BE2C (cell line): ENCODE measurements at regions not wholly inside any gene's neighbourhood (a gene's known extent, or its start where the extent isn't known, plus 50 kb on each side); places are given as distances from the start of the nearest gene placed in this dataset.
"Not testable (repeated sequence)": the region's sequence is repeated elsewhere in the genome, so short reads cannot be mapped to it uniquely, and the experiment has no call there.

ENCODE experiments used
- DNase-seq: peaks from one replicate; pipeline ENCODE4 v3.0.0-alpha.2; 2020
- H3K27me3 ChIP-seq: fragments of 250-450 bp; sonication (Bioruptor Pico); 2 replicates; pipeline ENCODE4 v1.5.1; 2020; ENCODE audit warnings: mild to moderate bottlenecking
- H3K36me3 ChIP-seq: fragments of 250-450 bp; sonication (Bioruptor Pico); 2 replicates; pipeline ENCODE4 v1.5.1; 2020; ENCODE audit warnings: mild to moderate bottlenecking
- H3K4me1 ChIP-seq: fragments of 250-450 bp; sonication (Bioruptor Pico); 2 replicates; pipeline ENCODE4 v1.5.1; 2020
- H3K4me3 ChIP-seq: 2 replicates; pipeline ENCODE4 v1.5.1; 2011; ENCODE audit warnings: low read depth, low read length
- H3K9me3 ChIP-seq: fragments of 250-450 bp; sonication (Bioruptor Pico); 2 replicates; pipeline ENCODE4 v1.5.1; 2020
- CTCF ChIP-seq: IDR thresholded peaks from 2 replicates; pipeline ENCODE4 v1.5.1; 2012; ENCODE audit warnings: mild to moderate bottlenecking, low read depth, low read length

DNA sequence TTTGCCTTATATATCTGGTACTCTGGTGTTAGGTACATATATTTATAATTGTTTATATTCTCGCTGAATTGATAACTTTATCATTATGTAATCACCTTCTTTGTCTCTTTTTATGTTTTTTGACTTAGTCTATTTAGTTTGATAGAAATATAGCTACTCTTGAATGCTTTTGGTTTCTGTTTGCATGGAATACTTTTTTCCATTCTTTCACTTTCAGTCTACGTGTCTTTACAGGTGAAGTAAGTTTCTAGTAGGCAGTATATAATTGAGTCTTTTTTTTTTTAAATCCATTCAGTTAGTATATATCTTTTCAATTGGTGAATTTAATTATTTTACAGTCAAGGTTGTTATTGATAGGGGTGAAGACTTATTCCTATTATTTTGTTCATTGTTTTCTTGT, 131.7 kb downstream of the PSAT1 start:
- no peak overlapping the region for H3K4me3 ChIP-seq
- TF ChIP-seq CTCF = no peak
- H3K36me3 ChIP-seq = no peaks in the 10 kb centered on the region
- H3K9me3 ChIP-seq = no peaks in the 10 kb centered on the region
- no peak for DNase-seq
- peaks cover 4% of the 10 kb centered on the region; the same call in 1 of the 2 replicates for H3K4me1 ChIP-seq
- H3K27me3 ChIP-seq = no peaks in the 10 kb centered on the region

DNA sequence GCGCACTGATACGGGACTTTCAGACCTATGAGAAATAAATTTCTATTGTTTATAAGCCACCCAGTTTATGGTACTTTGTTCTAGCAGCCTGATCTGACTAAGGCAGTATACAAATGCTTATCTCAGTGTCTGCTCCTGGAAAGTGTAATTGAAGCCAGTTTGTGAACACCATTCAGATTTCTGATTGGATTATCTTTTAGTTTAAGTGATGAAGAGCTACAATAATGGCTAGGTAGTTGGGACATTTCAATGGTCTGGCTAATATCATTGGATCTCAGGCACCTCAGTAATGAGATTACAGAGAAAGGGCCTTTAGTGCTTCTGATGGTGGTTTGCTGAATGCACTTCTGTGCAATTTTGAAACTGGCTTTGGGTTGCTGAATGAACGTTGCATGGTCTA, 133.5 kb downstream of the PSAT1 start:
- H3K9me3 ChIP-seq = no peaks in the 10 kb centered on the region
- H3K4me1 ChIP-seq = no peaks in the 10 kb centered on the region
- TF ChIP-seq CTCF = no peak
- H3K27me3 ChIP-seq = no peaks in the 10 kb centered on the region
- H3K36me3 ChIP-seq = no peaks in the 10 kb centered on the region
- no peak for DNase-seq
- H3K4me3 ChIP-seq = no peak overlapping the region

DNA sequence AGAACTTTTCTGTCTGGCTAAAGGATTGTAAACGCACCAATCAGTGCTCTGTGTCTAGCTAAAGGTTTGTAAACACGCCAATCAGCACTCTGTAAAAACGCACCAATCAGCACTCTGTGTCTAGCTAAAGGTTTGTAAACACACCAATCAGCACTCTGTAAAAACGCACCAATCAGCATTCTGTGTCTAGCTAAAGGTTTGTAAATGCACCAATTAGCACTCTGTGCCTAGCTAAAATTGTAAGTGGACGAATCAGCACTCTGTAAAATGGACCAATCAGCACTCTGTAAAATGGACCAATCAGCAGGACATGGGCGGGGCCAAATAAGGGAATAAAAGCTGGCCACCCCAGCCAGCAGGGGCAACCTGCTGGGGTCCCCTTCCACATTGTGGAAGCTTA, 134.1 kb downstream of the PSAT1 start:
- not testable (repeated sequence) for DNase-seq, H3K4me1 ChIP-seq, H3K27me3 ChIP-seq, H3K9me3 ChIP-seq, H3K4me3 ChIP-seq, H3K36me3 ChIP-seq

GRCh38 chr9:78436873-78437272, 139.9 kb downstream of the PSAT1 start:
- no peak overlapping the region for H3K4me3 ChIP-seq
- DNase-seq = no peak
- no peaks in the 10 kb centered on the region for H3K27me3 ChIP-seq
- TF ChIP-seq CTCF = no peak
- H3K9me3 ChIP-seq = no peaks in the 10 kb centered on the region
- no peaks in the 10 kb centered on the region; the same call in 1 of the 2 replicates for H3K4me1 ChIP-seq
- H3K36me3 ChIP-seq = no peaks in the 10 kb centered on the region

- no peak for TF ChIP-seq CTCF
- no peak for DNase-seq
Measured at GRCh38 chr9:78437296-78437695, 140.4 kb downstream of the PSAT1 start.

DNA sequence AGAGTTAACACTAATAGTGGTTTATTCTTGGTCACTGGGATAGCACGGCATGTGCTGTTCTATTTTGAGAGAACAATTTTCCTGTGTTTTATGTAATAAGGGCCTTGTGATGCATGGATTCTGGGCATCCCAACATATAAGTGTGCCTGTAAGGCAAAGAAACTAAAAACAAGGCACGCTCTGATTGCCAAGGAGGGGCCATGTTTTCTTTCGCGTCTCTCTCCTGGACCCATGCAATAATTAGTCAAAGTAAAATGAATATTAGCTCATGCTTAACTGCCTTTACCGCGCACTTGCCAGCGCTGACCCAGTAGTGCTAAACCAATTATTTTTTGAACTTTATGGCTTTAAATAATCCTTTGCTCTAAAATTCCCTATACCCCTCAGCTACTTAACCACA, 140.9 kb downstream of the PSAT1 start:
- no peak for DNase-seq
- Histone ChIP-seq H3K9me3 (no peaks in the 10 kb centered on the region), H3K4me1 (no peaks in the 10 kb centered on the region; the same call in 1 of the 2 replicates), H3K4me3 (no peak overlapping the region), H3K36me3 (no peaks in the 10 kb centered on the region), H3K27me3 (no peaks in the 10 kb centered on the region)
- TF ChIP-seq CTCF = no peak

More at GRCh38 chr9:78437296-78437695, 140.4 kb downstream of the PSAT1 start:
- Histone ChIP-seq H3K4me3 (no peak overlapping the region), H3K27me3 (no peaks in the 10 kb centered on the region), H3K9me3 (no peaks in the 10 kb centered on the region), H3K36me3 (no peaks in the 10 kb centered on the region), H3K4me1 (no peaks in the 10 kb centered on the region; the same call in 1 of the 2 replicates)

DNA sequence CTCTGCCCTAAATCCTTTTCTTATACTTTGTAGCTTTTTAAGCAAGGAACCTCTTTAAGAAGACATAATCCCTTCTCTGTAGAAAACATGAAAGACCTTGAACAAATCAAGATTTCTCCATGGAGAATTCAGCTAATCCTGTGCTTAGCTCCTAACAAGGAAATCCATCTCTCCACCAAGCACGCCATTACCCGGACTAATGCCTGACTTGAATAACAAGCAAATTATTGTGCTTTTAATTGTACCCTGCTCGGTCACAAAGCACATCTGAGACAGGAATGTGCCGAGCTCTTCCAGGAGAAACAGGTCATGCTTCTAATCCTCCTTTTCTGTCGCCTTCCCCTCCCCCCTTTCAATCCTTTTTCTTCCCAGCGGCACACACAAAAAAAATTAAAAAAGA, 141.3 kb downstream of the PSAT1 start:
- DNase-seq = no peak
- Histone ChIP-seq H3K36me3 (no peaks in the 10 kb centered on the region), H3K4me3 (no peak overlapping the region), H3K27me3 (no peaks in the 10 kb centered on the region), H3K4me1 (no peaks in the 10 kb centered on the region; the same call in 1 of the 2 replicates), H3K9me3 (no peaks in the 10 kb centered on the region)
- no peak for TF ChIP-seq CTCF
